ENCODE measurements at regions not wholly inside any gene's neighbourhood (a gene's known extent, or its start where the extent isn't known, plus 50 kb on each side); places are given as distances from the start of the nearest gene placed in this dataset.

- no peak for TF ChIP-seq USF2 (IDR thresholded peaks at IDR 0.05; ENCODE audit: borderline replicate concordance, low read depth, low read length)
- TF ChIP-seq TCF12 (IDR thresholded peaks at IDR 0.05): no peak
- no peak for TF ChIP-seq CTCF (IDR thresholded peaks at IDR 0.05)
- TF ChIP-seq FOXM1 (IDR thresholded peaks at IDR 0.05; ENCODE audit: low read depth): no peak
- TF ChIP-seq POLR2AphosphoS5 (IDR thresholded peaks at IDR 0.05; ENCODE audit: low read depth, low read length): no peak
- TF ChIP-seq JUND (IDR thresholded peaks at IDR 0.05): no peak
- TF ChIP-seq EZH2phosphoT487 (IDR thresholded peaks at IDR 0.05; ENCODE audit: borderline replicate concordance, low read depth): no peak
Measured at GRCh38 chr9:86555661-86556060, 201.5 kb upstream of the TUT7 start.

Measured in SK-N-SH (cell line).